CD4-positive, alpha-beta T cell treated with Interleukin-4 for 1 hour (primary cell): ENCODE measurements at regions not wholly inside any gene's neighbourhood (a gene's known extent, or its start where the extent isn't known, plus 50 kb on each side); places are given as distances from the start of the nearest gene placed in this dataset.

Experiments
- DNase-seq, 2 donors: peaks; one replicate each; pipeline ENCODE4 v3.0.0-alpha.2; 2020 to 2022

- no peak for DNase-seq
Measured at GRCh38 chr2:158006961-158007719, 94.5 kb upstream of the UPP2 start.

GRCh38 chr2:158004126-158004764, 97.4 kb upstream of the UPP2 start:
- DNase-seq, result no peak

GRCh38 chr2:158002079-158002478, 99.6 kb upstream of the UPP2 start:
- DNase-seq, result no peak

GRCh38 chr2:157996799-157997198, 104.9 kb upstream of the UPP2 start:
- no peak for DNase-seq

- no peak for DNase-seq
Measured at GRCh38 chr2:157995117-157995516, 106.6 kb upstream of the UPP2 start.

GRCh38 chr2:157991932-157992331, 109.7 kb upstream of the UPP2 start:
- DNase-seq, result no peak

GRCh38 chr2:157990173-157990572, 111.5 kb upstream of the UPP2 start:
- DNase-seq, result no peak

- DNase-seq, result no peak
Measured at GRCh38 chr2:157989227-157989626, 112.4 kb upstream of the UPP2 start.

- DNase-seq, result no peak
Measured at GRCh38 chr2:157986761-157987160, 110.6 kb upstream of the ACVR1 start.

GRCh38 chr2:157984866-157985265, 108.7 kb upstream of the ACVR1 start:
- no peak for DNase-seq

- DNase-seq, result no peak
Measured at GRCh38 chr2:157980020-157980419, 103.9 kb upstream of the ACVR1 start.

GRCh38 chr2:157971702-157972101, 95.6 kb upstream of the ACVR1 start:
- DNase-seq, result no peak

- DNase-seq, result no peak
Measured at GRCh38 chr2:157967856-157968255, 91.7 kb upstream of the ACVR1 start.

- no peak for DNase-seq
Measured at GRCh38 chr2:157959249-157959648, 83.1 kb upstream of the ACVR1 start.

- DNase-seq, result no peak
Measured at GRCh38 chr2:157957596-157957995, 81.5 kb upstream of the ACVR1 start.

- DNase-seq, result no peak
Measured at GRCh38 chr2:157952558-157952957, 76.4 kb upstream of the ACVR1 start.

- no peak for DNase-seq
Measured at GRCh38 chr2:157948856-157949255, 72.7 kb upstream of the ACVR1 start.

GRCh38 chr2:157946919-157947557, 70.9 kb upstream of the ACVR1 start:
- no peak for DNase-seq

- no peak for DNase-seq
Measured at GRCh38 chr2:157940024-157940423, 63.9 kb upstream of the ACVR1 start.

- no peak for DNase-seq
Measured at GRCh38 chr2:157938556-157938955, 62.4 kb upstream of the ACVR1 start.

GRCh38 chr2:157936406-157936805, 60.3 kb upstream of the ACVR1 start:
- DNase-seq, result no peak

- DNase-seq, result no peak
Measured at GRCh38 chr2:157935378-157935906, 59.3 kb upstream of the ACVR1 start.

GRCh38 chr2:157934684-157935377, 58.7 kb upstream of the ACVR1 start:
- no peak for DNase-seq
